Endothelial cell of hepatic sinusoid (primary cell): ENCODE measurements at regions not wholly inside any gene's neighbourhood (a gene's known extent, or its start where the extent isn't known, plus 50 kb on each side); places are given as distances from the start of the nearest gene placed in this dataset.

ENCODE experiments used
- in situ Hi-C: cut with HindIII; loops from 2 replicates; pipeline ENCODE4 v1.10.0; 2017; ENCODE audit warnings: low sequenced_read_pairs

DNA sequence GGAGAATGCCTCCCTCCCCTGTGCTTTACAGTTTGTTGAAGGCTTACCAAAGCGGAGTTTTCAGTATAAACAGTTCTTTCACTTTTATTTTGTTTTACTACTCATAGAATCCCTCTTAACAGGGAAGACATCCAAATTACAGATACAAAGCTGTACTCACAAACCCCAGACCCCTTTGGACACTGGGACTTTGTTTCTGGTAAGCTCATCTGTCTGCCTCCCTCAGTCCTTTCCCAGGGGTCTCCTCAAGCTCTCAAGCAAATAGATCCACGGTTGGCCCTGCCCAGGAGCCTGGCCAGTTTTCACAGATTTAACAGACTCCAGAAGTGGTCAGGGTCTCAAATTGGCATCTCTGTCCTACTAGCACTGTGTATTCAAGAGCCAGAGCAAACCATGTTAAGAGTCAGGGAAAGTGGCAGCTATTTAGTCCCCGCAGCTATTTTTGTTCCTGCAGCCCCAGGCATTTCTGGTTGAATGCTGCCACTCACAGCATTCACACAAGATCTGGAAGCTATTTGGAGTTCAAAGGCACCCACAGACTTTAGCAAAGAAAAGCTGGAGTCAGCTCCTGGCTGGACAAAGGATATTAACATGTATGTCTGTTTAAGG lies 54.2 kb downstream of the TMEM100 start:
- in situ Hi-C loops: no loop called here

DNA sequence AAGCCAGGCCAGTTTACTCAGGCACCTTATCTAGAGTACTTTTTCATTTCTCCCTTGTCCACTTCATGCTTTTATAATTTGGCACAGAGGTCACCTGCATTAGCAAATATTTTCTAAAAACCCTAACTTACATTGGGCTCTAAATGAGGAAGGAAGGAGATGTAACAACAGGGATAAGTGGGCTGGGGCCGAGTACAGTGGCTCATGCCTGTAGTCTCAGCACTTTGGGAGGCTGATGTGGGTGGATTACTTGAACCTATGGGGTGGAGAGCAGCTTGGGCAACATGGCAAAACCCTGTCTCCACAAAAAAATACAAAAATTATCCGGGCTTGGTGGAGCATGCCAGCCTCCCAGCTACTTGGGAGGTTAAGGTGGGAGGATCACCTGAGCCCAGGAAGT lies 55.9 kb downstream of the TMEM100 start:
- in situ Hi-C loops: no loop called here

DNA sequence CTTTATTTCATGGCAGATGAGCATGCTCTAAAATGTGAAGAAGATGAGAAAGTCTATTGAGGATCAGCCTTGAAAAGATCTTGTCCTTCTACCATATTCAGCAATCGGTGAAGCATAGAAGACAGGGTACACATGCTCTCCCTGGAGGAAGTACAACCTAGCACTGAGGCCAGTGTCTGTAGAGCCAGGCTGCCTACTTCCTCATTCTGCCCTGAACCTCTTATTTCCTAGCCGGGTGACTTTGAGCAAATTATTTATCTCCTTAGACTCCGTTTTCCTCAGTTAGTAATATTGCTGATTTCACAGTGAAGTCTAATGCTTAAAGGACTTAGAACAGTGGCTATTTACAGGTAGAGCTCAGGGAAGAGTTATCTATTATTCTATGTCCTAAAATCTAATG lies 58.4 kb downstream of the TMEM100 start:
- in situ Hi-C loops: no loop called here

DNA sequence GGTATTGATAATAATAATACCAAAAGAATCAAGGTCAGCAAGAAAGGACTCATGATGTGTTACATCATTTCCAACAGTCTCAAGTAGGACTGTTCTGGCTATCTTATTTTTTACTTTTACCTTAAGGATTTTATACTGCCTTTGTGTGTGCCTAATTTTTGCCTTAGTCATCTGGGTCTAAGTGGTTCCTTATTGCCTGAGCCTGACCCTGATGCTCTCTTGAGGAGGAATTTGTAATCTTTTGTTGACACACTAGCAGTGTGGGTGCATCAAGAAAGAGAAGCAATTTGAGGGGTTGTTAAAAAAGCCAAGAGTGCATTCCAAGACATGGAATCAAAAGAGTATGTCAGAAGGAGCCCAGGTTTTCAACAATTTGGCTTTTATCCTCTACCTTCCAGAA lies 59.3 kb downstream of the TMEM100 start:
- in situ Hi-C loops: no loop called here

DNA sequence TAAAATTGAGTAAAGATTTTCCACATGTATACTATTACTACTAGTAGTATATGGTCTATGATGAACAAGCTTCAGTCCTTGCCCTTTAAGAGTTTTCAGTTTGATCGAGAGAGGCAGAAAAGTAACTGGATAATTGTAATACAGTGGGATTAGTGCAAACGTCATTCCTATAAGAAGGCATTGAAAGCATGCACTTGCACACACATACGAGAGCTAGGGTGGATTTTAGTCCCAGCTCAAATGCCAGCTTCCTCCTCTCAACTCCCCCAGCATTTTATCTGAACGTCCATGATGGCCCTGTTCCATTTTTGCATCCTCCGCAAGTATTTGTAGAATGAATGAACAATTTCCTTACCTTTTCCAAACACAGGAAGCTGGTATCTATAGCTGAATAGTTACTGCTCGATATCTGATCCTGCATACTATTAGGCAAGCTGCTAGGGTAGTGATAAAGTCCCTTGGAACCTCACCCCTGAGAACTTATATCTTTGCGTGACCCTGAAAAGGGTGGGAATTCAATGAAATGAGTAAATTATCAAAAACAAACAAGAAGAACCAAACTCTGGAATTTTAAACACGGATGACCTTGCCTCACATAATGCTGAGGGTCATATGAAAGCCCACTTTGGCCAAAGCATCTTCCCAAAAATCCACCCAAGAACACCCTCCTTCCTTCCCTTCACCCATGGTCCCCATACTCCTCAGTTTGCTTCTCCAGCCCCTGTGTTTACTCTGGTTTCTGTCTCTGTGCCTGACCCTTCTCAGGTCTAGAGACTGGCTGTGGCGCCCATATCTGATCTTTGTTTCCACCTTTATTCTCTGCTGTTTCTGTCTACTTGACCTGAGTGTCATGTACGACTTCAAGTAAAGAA lies 60.5 kb downstream of the TMEM100 start:
- in situ Hi-C loops: no loop called here

DNA sequence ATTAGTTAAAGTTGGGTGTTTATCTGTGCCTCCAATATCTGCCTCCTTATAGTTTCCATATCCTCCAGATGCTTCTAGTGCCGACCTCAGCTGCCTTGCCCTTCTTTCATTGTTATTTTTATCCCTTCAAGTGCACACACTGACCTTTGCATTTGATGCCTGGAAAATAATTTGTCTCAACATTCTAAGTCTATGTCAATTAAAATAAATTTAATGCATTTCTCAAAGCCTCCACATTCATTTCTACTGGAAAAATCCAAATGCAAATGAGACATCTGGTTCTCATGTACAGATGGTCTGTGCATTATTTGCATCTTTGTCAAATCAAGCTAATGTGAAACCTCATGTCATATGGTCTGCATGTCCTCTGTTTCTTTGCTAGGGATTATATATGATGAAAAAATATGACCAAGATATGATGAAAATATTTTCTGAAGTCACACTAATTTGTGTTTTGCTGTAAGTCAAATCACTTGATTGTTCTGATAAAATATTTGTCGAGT lies 61.4 kb downstream of the TMEM100 start:
- in situ Hi-C loops: no loop called here

DNA sequence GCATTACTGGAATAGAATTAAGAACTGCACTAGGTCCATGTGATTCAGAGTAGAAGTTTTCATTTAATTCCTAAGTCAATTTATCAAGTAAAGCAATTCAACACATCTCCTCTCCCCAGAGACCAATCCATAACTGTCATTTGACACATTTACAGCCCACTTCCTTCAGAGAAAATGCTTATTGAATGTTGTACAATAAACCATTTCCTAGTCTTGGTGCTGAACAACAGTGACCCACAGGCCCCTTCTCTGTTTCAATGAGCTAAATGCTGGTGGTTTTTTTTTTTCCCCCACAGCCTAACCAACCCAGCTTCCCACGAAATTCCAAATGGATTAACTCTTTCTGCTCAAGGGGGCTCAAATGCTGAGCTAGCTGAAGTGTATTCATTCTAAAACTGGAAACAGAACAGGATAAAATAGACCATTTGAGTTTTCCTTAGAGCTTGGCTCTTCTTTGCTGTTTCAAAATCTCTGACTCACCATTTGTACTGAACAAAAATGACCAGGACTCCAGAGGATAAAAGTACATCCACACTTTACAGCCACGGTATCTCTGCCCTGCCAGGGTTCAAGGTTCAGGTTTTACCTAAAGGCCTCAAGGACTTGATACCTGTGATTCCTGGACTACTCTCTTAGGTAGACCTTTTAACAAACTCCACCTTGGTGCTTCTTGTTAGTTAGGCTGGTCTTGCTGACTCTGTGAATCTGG lies 62.3 kb downstream of the TMEM100 start:
- in situ Hi-C loops: no loop called here

DNA sequence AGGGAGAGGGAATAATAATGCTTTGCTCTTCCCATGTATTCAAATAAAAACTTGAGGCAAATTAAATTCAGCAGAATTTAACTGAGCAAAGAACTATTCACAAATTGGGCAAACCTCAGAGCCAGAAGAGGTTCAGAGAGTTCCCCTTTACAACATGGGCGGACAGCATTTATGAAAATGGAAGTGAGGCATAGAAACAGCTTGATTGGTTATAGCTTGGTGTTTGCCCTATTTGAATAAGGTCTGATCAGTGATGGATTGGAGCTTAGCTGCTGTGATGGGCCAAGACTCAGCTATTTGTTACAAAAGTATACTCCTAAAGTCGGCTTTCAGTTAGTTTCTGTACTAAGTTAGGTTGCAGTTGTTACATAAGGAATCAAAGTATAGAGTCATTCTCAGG lies 63.0 kb downstream of the TMEM100 start:
- in situ Hi-C loops: loop anchor here (5.0 kb wide), 1 partner anchor 93 kb away; the partner anchor contains the start of gene PCTP

DNA sequence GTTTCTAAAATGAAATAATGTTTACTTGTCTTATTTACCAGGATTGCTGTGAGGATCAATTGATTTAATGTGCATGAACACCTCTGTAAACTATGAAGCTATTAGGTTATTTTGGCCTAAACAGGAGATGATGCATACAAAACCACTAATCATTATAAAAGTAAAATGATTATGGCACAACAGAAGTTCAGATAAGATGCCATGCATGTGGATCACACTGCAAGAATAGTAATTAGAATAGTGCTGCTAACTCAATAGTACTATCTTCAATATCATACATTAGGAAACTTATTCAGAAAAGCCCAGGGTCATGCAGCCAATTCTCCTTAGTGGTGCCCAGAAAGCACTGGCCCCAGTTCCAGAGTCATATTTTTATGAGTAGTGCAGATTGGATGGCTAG lies 66.9 kb downstream of the TMEM100 start:
- in situ Hi-C loops: loop anchor here (5.0 kb wide), 1 partner anchor 97 kb away; the partner anchor contains the start of gene PCTP

DNA sequence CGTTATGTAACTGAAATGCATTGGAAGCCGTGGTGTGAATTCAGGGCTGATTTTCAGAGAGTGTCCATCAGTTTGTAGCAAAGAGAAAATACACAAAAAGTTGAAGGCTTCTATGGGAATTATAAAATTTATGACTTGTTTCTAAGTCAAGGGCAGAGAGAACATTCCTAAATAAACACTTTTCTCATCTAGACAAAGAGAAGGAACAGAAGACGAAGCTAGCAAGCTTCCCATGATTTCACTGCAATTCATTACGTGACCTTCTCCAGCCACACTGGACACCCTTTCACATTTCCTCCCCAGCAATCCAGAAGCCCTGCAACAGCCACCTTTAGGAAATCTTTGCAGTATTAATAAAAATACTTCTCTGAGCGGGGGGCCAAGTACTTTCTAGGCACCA lies 67.8 kb downstream of the TMEM100 start:
- in situ Hi-C loops: loop anchor here (5.0 kb wide), 1 partner anchor 97 kb away; the partner anchor contains the start of gene PCTP

DNA sequence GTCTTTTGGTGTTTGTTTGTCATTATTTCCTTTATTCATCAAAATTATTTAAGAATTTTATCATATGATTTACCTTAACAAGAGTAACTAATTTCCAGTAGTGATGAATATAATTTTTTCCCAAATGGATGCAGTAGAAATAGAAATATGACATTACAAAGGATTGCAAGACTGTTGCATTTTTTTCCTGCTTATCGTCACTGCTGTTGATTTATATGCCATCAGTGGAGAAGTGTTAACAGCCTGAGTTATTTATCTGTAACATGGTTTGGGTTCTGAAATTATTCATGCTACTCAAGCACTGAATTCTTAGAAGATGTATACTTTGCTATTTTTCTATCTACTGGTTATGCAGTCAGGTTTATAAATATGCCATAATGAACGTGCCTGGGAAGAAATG lies 68.6 kb downstream of the TMEM100 start:
- in situ Hi-C loops: no loop called here

DNA sequence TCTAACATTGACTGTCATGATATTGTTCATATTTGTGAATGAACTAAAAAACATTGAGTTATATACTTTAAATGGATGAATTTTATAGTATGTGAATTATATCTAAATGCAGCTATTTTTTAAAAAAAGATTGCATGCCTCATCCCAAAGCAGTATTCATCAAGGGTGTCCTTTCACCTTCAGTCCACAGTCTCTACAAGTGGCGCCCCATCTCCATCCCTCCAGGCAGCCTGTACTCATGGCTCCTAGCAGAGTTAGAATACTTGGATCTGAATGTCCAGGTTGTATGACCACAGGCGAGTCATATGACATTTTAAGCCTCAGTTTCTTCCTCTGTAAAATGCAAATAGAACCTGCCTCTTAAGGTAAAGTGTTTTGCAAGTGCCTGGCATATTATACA lies 69.8 kb downstream of the TMEM100 start:
- in situ Hi-C loops: no loop called here

DNA sequence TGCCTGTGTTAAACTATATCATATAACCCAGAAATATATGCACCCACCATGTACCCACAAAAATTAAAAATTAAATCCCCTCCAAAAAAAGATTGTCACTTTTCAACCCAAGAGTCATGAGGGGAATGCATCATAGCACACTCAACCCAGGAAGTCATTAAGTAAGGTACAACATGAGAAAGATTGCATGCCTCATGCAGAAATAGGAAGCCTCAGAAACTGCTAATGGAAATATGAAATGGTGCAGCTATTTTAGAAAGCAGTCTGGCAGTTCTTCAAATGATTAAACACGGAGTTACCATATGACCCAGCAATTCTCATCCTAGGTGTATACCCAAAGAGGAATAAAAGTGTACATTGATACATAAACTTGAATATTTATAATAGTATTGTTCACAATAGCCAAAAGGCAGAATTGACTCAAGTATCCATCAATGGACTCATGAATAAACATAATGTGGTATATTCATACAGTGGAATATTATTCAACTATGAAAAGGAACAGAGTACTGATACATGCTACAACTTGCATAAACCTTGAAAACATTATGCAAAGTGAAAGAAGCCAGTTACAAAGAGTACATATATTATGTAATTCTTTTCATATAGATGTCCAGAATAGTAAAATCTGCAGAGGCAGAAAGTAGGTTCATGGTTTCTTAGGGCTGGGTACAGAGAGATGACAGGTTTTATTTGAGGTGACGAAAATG lies 70.4 kb downstream of the TMEM100 start:
- in situ Hi-C loops: no loop called here

DNA sequence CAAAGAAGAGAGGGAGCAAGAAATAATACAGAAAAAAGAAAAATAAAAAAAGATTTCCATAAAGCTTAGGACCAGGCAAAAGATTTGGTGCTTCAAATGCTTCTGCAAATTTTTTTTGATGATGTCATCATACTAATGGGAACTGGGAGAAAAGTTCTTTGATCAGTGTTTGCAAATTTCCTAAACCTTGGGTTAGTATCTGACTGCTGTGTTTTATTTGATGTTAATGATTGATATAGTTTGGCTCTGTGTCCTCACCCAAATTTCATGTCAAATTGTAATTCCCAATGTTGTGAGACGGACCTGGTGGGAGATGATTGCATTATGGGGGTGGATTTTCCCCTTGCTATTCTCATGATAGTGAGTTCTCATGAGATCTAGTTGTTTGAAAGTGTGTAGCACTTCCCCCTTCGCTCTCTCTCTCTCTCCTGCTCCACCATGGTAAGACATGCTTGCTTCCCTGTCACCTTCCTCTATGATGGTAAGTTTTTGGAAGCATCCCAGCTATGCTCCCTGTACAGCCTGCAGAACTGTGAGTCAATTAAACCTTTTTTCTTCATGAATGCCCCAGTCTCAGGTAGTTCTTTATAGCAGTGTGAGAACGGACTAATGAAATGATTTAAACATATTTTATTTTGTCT lies 72.6 kb downstream of the TMEM100 start:
- in situ Hi-C loops: no loop called here

DNA sequence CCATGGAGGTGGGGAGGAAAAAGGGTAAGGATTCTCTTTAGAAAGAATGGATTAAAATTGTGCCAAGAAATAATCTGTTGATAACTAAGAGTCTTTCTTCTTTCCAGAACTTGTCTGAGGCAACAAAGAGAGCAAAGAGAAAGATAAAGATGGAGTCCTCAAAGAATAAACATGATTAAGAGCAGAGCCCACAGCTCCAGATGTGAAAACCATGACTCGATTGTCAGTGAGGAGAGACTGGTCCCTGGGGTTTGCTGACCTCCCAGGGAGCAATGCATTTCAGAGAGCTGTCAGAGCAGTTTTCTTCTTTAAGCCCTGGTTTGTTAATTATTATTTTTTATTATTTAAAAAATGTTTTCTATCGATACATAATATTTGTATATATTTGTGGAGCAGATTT lies 74.6 kb downstream of the TMEM100 start:
- in situ Hi-C loops: no loop called here

DNA sequence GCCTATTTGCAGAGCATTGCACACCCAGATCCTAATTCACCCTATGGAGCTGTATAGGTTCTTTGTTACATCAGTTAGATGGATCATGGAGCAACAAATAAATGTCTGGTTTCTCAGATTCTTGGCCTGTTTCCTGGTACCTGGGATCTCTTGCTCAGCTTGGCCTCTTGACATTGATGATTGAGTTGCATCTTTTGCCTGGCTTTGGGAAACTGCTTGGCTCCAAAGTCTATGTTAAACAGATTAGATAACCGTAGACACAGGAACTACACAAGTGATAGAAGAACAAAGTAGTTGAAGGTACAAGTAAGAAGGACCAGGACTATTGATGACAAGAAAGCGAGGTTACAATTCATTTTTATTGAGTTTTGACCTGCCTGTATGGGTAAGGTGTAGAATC lies 77.3 kb downstream of the TMEM100 start:
- in situ Hi-C loops: no loop called here

DNA sequence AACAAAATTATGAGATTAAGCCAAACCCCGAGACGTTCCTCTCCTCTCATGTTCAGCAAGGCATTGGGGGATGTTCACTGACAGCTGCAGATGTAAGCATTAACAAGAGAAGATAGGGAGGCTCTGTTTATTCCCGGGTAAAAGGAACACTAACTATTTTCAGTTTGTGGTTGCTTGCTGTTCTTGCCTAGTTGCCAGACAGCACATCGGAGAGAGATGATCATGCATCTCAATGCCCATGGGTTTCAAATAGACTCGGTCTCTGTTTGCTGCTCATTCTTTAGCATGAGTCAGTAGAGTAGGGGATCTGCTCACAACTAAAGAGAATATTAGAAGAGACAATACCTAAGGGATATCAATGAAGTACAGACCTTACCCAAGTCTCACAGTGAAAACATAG lies 78.3 kb downstream of the TMEM100 start:
- in situ Hi-C loops: no loop called here

DNA sequence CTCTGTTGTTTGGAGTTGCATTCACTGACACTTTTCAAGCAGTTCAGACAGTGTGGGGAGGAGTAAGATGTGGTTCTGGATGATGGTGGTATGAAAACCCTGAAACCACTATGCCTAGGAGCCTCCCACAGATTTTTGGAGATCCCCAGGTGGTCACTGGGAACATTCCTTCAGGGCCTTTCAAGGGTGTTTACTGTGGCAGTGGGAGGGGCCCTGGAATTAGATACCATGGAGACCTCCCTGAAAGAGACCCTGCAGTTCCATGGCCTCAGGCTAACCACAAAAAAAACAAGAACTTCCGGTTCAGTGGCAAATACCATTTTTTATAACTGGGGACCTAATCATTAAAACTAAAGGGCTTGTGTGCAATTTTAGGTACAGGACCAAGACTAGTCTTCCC lies 79.9 kb downstream of the TMEM100 start:
- in situ Hi-C loops: no loop called here

DNA sequence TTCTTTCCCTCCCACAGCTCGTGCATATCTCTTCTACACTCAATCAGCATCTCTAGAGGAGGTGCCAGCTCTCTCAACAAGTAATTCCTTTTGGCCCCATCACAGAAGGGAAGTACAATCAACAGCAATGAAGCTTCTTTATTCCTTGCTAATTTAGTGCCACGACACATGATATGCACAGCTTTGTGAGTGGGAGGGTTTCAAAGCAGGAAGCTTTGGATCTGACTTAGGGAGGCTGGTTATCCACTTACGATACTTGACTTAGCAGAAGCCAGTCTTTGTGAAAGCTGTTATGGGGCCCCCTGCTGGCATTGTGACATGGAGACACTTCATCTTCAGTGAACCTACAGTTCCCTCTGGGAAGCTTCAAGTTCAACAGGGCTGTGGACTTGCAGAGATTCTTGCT lies 81.0 kb downstream of the TMEM100 start:
- in situ Hi-C loops: no loop called here

DNA sequence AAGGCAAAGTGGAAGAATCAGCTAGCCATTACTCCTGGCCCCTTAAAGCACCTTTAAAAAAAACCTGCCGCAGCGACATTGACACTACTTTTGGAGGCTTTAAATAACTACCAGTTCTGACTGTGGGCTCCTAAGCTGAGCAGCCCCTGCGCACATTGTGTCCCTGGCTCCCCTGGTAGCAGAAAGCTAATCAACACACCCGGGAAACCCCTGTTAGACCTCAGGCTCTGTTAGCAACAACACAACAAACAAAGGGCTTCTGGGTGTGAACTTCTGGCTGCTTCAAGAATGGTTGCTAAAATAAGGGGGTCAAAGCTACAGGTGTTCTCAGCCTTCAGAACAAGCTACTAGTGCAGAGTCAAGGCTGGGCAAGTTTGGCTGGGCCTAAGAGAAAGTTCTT lies 83.6 kb downstream of the TMEM100 start:
- in situ Hi-C loops: no loop called here
